ENCODE measurements at regions not wholly inside any gene's neighbourhood (a gene's known extent, or its start where the extent isn't known, plus 50 kb on each side); places are given as distances from the start of the nearest gene placed in this dataset.

- Histone ChIP-seq H3K27me3 (ENCODE audit: control insufficient read depth, insufficient read depth) (no peaks in the 10 kb centered on the region), H3K4me1 (ENCODE audit: control insufficient read depth, insufficient read depth, low read length) (no peaks in the 10 kb centered on the region), H3K4me3 (ENCODE audit: low read length) (no peak overlapping the region), H3K9me3 (ENCODE audit: control insufficient read depth, low read length) (no peaks in the 10 kb centered on the region), H3K27ac (ENCODE audit: low read length) (no peak overlapping the region)
- DNase-seq (no peak), ATAC-seq (no peak)
- WGBS: 68% methylated on average over 6 of the region's 6 CpGs
- intact Hi-C loops (cut with DNase I): no loop called here
Observed at GRCh38 chr5:112628214-112628980, 109.3 kb upstream of the APC start.

DNA sequence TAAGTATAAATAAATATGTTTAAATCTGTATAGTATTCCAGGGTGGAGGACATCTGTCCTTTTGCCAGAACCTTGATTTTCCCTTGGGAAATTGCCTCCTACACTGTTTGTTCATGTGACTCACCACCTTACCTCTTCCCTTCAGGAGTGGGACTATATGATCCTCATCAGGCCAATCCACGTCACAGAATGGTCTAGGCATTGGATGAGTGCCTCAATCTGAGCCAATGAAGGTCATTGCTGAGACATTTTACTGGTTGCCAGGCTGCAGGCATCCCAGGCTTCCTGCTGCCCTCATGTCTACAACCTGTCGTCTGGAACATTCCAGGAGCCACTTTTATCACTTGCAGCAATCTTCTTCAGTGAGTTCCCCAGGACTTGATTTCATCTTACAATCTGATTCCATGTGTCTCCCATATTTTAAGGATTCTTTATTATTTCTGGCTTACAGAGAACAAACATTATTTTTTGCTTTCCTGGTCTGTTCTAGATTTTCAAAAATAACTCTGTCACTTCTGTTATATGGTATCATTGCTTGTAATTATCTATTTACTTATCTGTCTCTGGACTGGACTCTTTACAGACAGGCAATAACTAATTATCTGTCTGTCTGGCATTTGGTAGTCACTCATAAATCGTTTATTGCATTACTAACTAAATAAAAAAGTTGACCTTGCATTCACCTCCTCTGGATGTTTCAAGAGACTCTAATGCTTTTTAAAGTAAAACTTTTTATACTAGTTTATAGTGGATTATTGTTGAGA is 107.3 kb upstream of the APC start:
- WGBS: 60% methylated on average over 3 of the region's 3 CpGs
- Histone ChIP-seq H3K4me3 (ENCODE audit: low read length) (no peak overlapping the region), H3K27ac (ENCODE audit: low read length) (no peak overlapping the region), H3K4me1 (ENCODE audit: control insufficient read depth, insufficient read depth, low read length) (peaks cover 5% of the 10 kb centered on the region), H3K27me3 (ENCODE audit: control insufficient read depth, insufficient read depth) (no peaks in the 10 kb centered on the region), H3K9me3 (ENCODE audit: control insufficient read depth, low read length) (no peaks in the 10 kb centered on the region)
- DNase-seq (no peak), ATAC-seq (no peak)
- intact Hi-C loops (cut with DNase I): no loop called here

GRCh38 chr5:112634166-112634565 is 103.5 kb upstream of the APC start:
- H3K9me3 ChIP-seq (ENCODE audit: control insufficient read depth, low read length): no peaks in the 10 kb centered on the region
- 87% methylated on average over 1 of the region's 1 CpG for WGBS
- H3K4me3 ChIP-seq (ENCODE audit: low read length): no peak overlapping the region
- intact Hi-C loops (cut with DNase I): no loop called here
- H3K27me3 ChIP-seq (ENCODE audit: control insufficient read depth, insufficient read depth): no peaks in the 10 kb centered on the region
- no peak for ATAC-seq
- DNase-seq: no peak
- peaks cover 9% of the 10 kb centered on the region for H3K4me1 ChIP-seq (ENCODE audit: control insufficient read depth, insufficient read depth, low read length)
- H3K27ac ChIP-seq (ENCODE audit: low read length): no peak overlapping the region

- DNase-seq: no peak
- Histone ChIP-seq H3K27ac (ENCODE audit: low read length) (peak overlapping the region; percentile 43), H3K4me3 (ENCODE audit: low read length) (no peak overlapping the region), H3K4me1 (ENCODE audit: control insufficient read depth, insufficient read depth, low read length) (peaks cover 9% of the 10 kb centered on the region), H3K9me3 (ENCODE audit: control insufficient read depth, low read length) (no peaks in the 10 kb centered on the region), H3K27me3 (ENCODE audit: control insufficient read depth, insufficient read depth) (no peaks in the 10 kb centered on the region)
- peak; percentile 33 to 61 for ATAC-seq
- WGBS: 46% methylated on average over 3 of the region's 3 CpGs
- intact Hi-C loops (cut with DNase I): no loop called here
Observed at GRCh38 chr5:112634796-112635195, 102.9 kb upstream of the APC start.

DNA sequence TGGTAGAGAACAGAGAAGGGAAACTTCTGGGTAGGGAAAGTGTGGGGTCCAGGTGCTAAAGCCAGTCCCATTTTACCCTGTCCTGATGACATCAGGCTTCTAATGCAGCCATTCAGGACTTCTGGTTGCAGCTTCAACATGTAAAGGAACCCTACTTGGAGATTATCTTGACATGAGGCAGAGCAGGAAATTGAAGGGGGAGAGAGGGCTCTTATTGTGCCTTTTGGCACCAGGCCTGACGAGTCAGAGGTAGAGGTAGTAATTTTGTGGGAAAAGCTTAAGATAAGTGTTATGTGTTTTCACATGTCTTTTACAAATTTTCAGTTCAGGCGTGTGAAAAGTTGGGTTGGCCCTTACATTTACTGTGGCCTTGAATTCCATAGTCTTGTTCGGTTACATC is 102.4 kb upstream of the APC start:
- DNase-seq (peak in 1 of 3 donors; percentile 52), ATAC-seq (peak; percentile 55 to 77)
- Histone ChIP-seq H3K4me3 (ENCODE audit: low read length) (no peak overlapping the region), H3K27ac (ENCODE audit: low read length) (no peak overlapping the region), H3K4me1 (ENCODE audit: control insufficient read depth, insufficient read depth, low read length) (peaks cover 9% of the 10 kb centered on the region), H3K27me3 (ENCODE audit: control insufficient read depth, insufficient read depth) (no peaks in the 10 kb centered on the region), H3K9me3 (ENCODE audit: control insufficient read depth, low read length) (no peaks in the 10 kb centered on the region)
- 79% methylated on average over 3 of the region's 3 CpGs for WGBS
- intact Hi-C loops (cut with DNase I): no loop called here

DNA sequence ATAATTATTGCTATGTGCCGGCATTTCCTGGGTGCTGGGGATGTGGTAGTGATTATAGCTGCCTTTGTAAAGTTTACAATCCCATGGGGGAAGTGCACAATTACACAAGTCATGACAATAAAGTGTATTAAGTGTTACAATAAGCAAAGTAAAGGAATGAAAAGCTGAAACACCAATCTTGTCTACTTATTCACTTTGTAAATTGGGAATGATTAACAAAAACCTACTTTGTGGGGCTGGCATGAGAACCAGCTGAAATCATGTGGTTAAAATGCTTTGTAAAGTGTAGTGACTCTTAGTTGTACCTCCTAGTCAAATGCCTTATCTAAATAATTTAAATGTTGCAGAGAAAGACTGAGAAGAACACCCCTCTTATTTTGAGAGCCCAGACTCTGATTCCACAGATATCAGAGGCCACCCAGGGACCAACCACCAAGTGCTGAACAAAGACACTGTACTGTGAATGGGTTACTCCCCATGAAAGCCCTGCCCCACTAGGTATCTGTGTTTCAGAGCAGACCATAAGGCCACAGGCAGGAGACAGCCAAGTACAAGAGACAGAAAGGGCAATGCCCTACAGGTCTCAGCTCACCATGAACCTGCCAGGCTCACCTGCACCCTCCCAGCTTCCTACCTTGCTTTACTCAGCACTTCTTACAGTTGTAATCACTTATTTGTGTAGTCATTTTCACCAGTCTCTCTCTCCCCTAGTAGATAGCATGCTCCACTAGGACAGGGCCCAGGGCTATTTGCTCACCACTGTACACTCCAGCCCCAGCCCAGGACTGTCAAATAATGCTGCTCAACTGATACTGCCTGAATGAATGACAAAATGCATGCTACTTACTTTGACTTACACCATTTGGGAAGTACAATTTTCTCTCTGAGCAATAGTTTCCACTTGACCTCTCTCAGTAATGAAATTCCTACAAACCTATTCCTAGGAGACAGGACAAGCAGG is 101.6 kb upstream of the APC start:
- ATAC-seq: peak; percentile 25 to 30
- Histone ChIP-seq H3K27me3 (ENCODE audit: control insufficient read depth, insufficient read depth) (no peaks in the 10 kb centered on the region), H3K4me1 (ENCODE audit: control insufficient read depth, insufficient read depth, low read length) (peaks cover 9% of the 10 kb centered on the region), H3K9me3 (ENCODE audit: control insufficient read depth, low read length) (no peaks in the 10 kb centered on the region), H3K4me3 (ENCODE audit: low read length) (no peak overlapping the region), H3K27ac (ENCODE audit: low read length) (no peak overlapping the region)
- WGBS: 89% methylated on average over 1 of the region's 1 CpG
- intact Hi-C loops (cut with DNase I): no loop called here
- no peak for DNase-seq

DNA sequence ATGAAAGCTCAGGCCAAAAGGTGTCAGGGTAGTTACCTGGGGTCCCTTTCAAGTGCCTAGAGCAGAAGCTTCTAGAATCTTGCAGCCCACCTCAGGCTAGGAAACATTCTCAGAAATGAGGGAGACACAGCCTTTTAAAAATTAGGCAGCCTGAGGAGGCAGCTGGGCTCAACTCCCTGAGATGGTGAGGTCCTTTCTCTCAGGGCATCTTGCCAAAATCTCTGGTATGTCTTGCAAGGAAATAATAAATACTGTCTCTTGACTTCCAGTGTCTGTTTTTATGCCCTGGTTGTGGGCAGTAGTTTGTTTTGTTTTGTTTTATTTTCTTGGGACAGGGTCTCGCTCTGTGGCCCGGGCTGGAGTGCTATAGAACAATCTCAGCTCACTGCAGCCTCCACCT is 100.9 kb upstream of the APC start:
- no peaks in the 10 kb centered on the region for H3K9me3 ChIP-seq (ENCODE audit: control insufficient read depth, low read length)
- no peak for ATAC-seq

DNA sequence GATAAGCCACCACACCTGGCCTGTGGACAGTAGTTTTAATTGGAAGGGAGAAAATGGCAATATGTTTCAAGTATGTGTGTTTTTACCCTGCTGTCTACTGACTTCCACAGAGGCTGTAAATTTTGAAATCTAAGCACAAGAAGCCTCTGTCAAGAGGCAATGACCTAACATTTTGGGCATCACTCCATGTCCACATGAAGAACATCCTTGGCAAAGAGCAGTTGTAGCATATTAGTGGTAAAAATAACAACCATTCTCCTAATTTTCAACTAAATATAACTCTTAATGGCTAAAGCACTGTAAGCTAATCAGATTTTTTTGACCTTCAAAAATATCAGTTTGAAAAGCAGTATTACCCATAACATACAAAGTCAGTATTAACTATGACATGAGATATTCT is 100.3 kb upstream of the APC start:
- ATAC-seq: peak; percentile 19 to 56
- H3K9me3 ChIP-seq (ENCODE audit: control insufficient read depth, low read length): no peaks in the 10 kb centered on the region

More for the DNA sequence above, 100.9 kb upstream of the APC start:
- DNase-seq: no peak
- Histone ChIP-seq H3K27me3 (ENCODE audit: control insufficient read depth, insufficient read depth) (no peaks in the 10 kb centered on the region), H3K4me1 (ENCODE audit: control insufficient read depth, insufficient read depth, low read length) (peaks cover 9% of the 10 kb centered on the region), H3K27ac (ENCODE audit: low read length) (no peak overlapping the region), H3K4me3 (ENCODE audit: low read length) (no peak overlapping the region)
- intact Hi-C loops (cut with DNase I): no loop called here
- 86% methylated on average over 2 of the region's 2 CpGs for WGBS

DNA sequence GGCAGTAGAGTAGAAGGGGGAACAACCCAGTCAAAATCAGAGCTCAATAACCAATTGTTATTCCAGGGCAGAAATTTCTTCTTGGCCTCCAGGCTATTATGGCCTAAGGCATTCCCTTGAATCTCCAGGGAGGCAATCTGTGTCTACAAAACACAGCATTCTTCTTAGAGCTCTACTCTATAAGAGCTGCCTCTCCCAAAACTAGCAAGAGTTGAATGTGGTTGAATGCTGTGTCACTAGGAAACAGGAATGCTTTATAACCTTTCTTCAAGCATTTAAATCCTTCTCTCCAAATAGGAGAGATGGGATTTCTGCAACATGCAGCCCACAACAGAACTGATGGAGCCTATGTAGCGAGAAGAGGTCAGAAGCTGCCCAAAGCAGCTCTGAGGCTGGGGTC is 97.1 kb upstream of the APC start:
- Histone ChIP-seq H3K9me3 (ENCODE audit: control insufficient read depth, low read length) (no peaks in the 10 kb centered on the region), H3K27ac (ENCODE audit: low read length) (no peak overlapping the region), H3K27me3 (ENCODE audit: control insufficient read depth, insufficient read depth) (no peaks in the 10 kb centered on the region), H3K4me3 (ENCODE audit: low read length) (no peak overlapping the region), H3K4me1 (ENCODE audit: control insufficient read depth, insufficient read depth, low read length) (peaks cover 4% of the 10 kb centered on the region)
- 85% methylated on average over 1 of the region's 1 CpG for WGBS
- no peak for DNase-seq
- ATAC-seq: no peak
- intact Hi-C loops (cut with DNase I): no loop called here

More for the DNA sequence above, 100.3 kb upstream of the APC start:
- no peak overlapping the region for H3K4me3 ChIP-seq (ENCODE audit: low read length)
- peaks cover 9% of the 10 kb centered on the region for H3K4me1 ChIP-seq (ENCODE audit: control insufficient read depth, insufficient read depth, low read length)
- H3K27ac ChIP-seq (ENCODE audit: low read length): no peak overlapping the region
- H3K27me3 ChIP-seq (ENCODE audit: control insufficient read depth, insufficient read depth): no peaks in the 10 kb centered on the region
- no peak for DNase-seq
- intact Hi-C loops (cut with DNase I): no loop called here

- Histone ChIP-seq H3K27me3 (ENCODE audit: control insufficient read depth, insufficient read depth) (no peaks in the 10 kb centered on the region), H3K9me3 (ENCODE audit: control insufficient read depth, low read length) (no peaks in the 10 kb centered on the region), H3K4me3 (ENCODE audit: low read length) (no peak overlapping the region), H3K4me1 (ENCODE audit: control insufficient read depth, insufficient read depth, low read length) (no peaks in the 10 kb centered on the region), H3K27ac (ENCODE audit: low read length) (no peak overlapping the region)
- no peak for ATAC-seq
- intact Hi-C loops (cut with DNase I): no loop called here
- 85% methylated on average over 4 of the region's 4 CpGs for WGBS
- no peak for DNase-seq
Observed at GRCh38 chr5:112641515-112642110, 96.1 kb upstream of the APC start.
